ENCODE measurements at regions not wholly inside any gene's neighbourhood (a gene's known extent, or its start where the extent isn't known, plus 50 kb on each side); places are given as distances from the start of the nearest gene placed in this dataset.
"Not testable (repeated sequence)": the region's sequence is repeated elsewhere in the genome, so short reads cannot be mapped to it uniquely, and the experiment has no call there.

- no peak for DNase-seq
These were observed 117.4 kb downstream of the IER5 start for GRCh38 chr1:181205901-181206300.

- no peak for DNase-seq
These were observed 118.0 kb downstream of the IER5 start for GRCh38 chr1:181206513-181206912.

DNA sequence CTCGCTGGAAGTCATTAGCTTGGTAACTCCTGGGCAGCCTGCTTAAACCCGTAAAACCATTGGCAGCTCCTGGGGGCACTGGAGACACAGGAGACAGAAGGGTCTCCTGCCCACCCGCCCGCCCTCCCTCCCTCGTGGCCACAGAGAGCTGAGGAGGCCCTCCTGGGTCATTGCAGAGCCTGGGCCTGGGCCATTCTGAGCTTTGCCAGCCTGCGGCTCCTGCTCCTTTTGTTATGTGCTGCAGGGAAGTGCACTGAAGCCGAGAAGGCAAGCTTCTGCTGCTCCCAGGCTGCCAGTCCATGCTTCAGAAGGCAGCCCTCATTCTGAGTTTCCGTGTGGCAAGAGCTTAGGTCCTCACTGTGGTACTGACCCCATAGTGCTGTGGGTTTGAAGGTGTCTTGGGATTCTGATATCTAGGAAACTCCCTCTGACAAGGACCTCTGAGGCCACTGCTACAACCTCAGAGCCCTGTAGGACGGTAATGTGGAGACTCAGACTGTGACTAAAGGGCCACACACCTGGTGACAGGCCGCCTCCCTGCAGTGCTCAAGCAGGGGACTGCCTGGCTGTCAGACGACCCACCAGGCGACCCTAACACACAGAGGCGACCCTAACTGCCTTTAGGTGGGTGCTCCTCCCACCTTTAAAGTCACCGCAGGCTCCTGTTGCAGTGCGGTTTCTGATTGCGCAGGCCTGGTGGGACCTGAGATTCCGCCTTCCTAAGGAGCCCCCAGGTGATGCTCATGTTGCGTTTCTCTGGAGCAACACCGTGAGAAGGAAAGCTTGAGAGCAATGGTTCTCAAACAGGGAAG lies 118.7 kb downstream of the IER5 start:
- no peak for DNase-seq

DNA sequence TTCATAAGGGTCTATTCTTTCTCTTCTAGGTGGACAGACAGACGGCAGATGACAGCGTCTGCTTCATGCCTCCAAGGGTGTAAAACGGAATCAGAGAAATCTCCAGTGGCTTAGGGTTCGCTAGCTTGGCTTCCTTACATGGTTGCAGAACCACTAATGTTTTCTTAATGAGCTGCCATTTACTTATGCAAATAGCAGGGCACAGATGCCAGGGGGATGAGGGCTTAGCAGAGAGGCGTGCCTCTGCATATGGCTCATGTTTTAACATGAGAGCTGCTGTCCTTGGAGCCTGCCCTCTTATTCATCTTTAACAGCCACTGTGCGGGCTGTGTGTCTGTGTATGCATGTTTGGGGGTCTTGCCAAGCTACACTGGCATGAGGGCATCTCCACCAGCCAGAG lies 119.6 kb downstream of the IER5 start:
- no peak for DNase-seq

- no peak for DNase-seq
These were observed 120.5 kb downstream of the IER5 start for GRCh38 chr1:181208967-181209366.

DNA sequence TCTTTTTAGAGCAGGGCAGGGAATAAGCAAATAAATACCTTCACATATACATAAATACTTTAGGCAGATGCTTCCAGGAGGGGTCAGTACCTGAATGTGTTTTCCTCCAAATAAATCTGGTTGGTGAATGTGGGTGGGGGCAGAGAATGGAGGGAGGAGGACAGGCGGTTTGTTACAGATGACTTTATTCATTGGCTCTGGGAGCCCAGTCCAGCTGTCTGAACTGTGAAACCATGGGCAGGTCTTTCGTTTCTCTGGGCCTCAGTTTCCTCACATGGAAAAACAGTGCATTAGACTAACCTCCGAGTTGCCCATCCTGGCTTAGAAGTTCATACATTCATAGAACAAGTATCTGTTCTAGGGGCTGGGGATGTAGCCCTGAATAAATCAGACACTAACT lies 124.6 kb downstream of the IER5 start:
- DNase-seq = no peak

- DNase-seq = no peak
These were observed 128.1 kb downstream of the IER5 start for GRCh38 chr1:181216591-181216994.

- no peak for DNase-seq
These were observed 131.4 kb downstream of the IER5 start for GRCh38 chr1:181219938-181220337.

GRCh38 chr1:181221078-181221477 lies 132.6 kb downstream of the IER5 start:
- no peak for DNase-seq

GRCh38 chr1:181222972-181223505 lies 134.5 kb downstream of the IER5 start:
- no peak for DNase-seq

DNA sequence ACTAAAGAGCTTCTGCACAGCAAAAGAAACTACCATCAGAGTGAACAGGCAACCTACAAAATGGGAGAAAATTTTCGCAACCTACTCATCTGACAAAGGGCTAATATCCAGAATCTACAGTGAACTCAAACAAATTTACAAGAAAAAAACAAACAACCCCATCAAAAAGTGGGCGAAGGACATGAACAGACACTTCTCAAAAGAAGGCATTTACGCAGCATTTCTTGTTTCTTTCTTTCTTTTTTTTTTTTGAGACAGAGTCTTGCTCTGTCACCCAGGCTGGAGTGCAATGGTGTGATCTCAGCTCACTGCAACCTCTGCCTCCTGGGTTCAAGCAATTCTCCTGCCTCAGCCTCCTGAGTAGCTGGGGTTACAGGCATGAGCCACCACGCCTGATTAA lies 138.2 kb downstream of the IER5 start:
- DNase-seq = not testable (repeated sequence)

- DNase-seq = no peak
These were observed 150.6 kb downstream of the IER5 start for GRCh38 chr1:181239086-181239485.

DNA sequence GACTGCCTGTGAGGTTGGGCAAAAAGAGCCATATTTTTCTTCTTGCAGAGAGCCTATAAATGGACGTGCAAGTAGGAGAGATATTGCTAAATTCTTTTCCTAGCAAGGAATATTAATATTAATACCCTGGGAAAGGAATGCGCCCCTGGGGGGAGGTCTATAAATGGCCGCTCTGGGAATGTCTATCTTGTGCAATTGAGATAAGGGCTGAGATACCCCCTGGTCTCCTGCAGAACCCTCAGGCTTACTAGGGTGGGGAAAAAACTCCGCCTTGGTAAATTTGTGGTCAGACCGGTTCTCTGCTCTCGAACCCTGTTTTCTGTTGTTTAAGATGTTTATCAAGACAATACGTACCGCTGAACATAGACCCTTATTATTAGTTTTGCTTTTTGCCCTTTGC lies 157.8 kb downstream of the IER5 start:
- not testable (repeated sequence) for DNase-seq

GRCh38 chr1:181248361-181248760 lies 159.9 kb downstream of the IER5 start:
- DNase-seq = not testable (repeated sequence)

GRCh38 chr1:181249186-181249585 lies 160.7 kb downstream of the IER5 start:
- DNase-seq = no peak

- no peak for DNase-seq
These were observed 161.5 kb downstream of the IER5 start for GRCh38 chr1:181250038-181250437.

DNA sequence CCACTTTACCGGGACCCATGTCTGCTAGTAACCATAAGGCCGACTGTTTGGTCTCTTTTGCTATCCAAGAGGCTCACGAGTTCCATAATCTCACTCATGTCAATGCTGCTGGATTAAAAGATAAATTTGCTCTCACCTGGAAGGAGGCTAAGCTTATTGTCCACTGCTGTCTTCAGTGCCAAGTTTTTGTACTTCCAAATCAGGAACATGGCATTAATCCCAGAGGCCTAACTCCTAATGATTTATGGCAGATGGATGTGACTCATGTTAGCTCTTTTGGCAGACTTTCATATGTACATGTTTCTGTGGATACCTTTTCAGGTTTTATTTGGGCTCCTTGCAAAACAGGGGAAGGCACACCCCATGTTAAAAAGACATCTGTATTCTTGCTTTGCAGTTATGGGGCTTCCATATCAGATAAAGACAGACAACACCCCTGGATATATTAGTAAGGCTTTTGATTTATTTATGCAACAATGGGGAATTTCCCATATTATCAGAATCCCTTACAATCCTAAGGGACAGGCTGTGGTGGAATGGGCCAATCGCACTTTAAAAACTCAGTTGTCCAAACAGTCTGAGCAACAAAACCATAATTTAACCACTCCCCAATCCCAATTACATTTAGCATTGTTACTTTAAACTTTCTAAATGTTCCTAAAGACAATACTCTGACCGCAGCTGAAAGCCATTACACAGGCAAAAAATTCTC lies 162.7 kb downstream of the IER5 start:
- no peak for DNase-seq

- DNase-seq = no peak
These were observed 163.2 kb downstream of the IER5 start for GRCh38 chr1:181251713-181252075.

GRCh38 chr1:181253601-181254000 lies 165.1 kb downstream of the IER5 start:
- DNase-seq = not testable (repeated sequence)

DNA sequence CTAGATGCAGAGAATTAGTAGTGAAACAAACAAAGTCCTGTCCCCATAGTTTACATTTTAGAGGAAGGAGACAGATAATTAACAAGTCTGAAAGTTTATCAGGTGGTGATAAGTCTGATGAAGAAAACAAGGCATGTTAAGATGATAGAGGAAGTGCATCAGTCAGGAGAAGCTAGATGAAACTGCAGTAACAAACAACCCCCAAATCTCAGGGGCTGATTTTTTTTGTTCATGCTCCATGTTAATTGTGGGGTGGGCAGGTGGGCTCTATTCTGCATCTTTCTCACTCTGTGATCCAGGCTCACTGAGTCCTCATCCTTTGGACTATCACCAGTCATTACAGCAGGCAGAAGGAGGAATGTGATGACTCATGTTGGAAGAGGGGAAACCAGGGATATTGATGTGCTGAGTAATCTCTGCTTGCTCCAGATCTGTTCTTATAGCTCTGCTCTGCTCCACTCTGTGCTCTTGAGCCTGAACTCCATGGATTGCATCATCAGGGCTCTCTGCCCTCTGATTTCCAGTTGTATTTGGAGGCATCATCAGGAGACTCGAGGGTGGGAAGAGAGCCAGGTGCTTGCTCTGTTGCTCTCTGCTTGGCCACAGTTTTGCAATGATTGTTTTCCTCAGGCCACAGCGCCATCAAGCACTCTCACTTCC lies 166.9 kb downstream of the IER5 start:
- no peak for DNase-seq

DNA sequence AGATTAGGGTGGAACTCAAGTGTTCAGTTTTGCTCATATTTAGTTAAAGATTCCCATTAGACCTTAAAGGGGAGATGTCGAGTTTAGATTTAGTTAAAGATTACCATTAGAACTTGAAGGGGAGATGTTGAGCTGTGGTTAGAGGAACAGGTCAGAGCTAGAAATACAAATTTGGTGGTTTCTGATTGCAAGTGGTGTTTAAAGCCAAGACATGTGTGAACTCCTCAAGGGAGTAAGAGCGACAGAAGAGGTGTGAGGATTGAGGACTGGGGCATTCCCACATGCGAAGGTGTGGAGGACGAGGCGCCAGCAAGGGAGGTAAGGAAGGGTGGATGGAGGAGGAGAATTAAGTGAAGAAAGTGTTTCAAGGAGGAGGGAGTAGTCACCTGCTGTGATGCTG lies 168.6 kb downstream of the IER5 start:
- no peak for DNase-seq

DNA sequence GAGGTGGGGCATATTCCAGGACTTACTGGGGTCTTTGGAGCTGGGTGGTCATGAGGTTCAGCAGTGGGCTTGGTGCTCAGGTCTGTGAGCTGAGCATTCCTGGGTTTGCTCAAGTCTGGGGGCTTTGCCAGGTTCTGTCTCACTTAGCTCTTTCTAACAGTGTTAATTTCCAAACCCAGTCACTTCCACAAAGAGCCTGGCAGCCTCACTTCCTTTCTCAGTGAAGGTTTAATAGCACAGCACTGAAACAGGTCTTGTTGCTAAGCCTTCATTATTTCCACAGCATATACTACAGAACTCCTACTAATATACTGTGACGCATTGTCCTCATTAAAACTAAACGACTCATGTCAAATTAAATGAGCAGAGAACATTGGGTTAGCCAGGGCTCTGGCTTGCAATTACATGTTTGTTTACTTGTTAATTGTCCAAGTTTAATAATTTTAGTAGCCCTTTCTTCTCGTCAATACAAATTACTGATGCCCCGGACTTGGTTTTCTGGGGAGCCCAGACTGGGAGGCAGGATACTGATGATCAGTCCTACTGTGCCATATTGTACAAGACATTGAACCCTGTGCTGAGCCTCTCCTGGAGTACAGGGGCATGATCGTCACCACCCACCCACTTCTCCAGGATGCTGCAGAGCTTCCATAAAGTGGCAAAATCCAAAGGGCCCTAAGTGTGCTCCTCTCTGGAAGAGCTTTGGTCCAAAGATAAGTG lies 170.7 kb downstream of the IER5 start:
- no peak for DNase-seq

DNA sequence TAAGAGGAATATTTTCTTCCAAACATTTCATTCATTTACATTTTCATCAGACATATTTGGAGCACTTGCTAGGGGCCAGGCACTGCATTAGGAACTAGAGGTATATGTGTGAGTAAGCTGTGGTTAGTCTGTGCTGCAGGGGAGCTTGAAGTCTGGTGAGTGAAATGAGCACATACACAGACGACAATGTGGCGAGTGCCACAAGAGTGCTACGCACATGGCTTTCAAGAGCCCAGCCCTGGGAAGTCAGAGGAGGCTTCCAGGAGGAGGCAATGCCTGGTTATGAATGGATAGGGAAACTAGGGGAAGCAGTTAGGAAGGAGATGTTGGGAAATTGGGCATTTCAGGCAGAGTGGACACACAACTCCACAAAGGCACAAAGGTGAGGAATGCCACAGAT lies 171.8 kb downstream of the IER5 start:
- no peak for DNase-seq

All from NCI-H1930 (cell line).